ENCODE measurements at regions not wholly inside any gene's neighbourhood (a gene's known extent, or its start where the extent isn't known, plus 50 kb on each side); places are given as distances from the start of the nearest gene placed in this dataset.
A peak's percentile ranks its signal among the peaks of the same experiment; 100 is the strongest.

- Histone ChIP-seq H3K36me3 (no peaks in the 10 kb centered on the region), H3K27ac (no peak overlapping the region), H3K4me3 (no peak overlapping the region), H3K9me3 (no peaks in the 10 kb centered on the region), H3K4me1 (no peaks in the 10 kb centered on the region), H3K27me3 (no peaks in the 10 kb centered on the region)
- 50 to 53% methylated on average over 3 of the region's 3 CpGs for WGBS, 2 donors
- ATAC-seq (ENCODE audit: low FRiP score in 2 of 2) (peak in 1 of 2 donors; percentile 93), DNase-seq (no peak)
- TF ChIP-seq POLR2A (IDR thresholded peaks at IDR 0.05) (no peak), CTCF (IDR thresholded peaks at IDR 0.05) (no peak), EP300 (IDR thresholded peaks at IDR 0.05) (no peak), POLR2AphosphoS5 (IDR thresholded peaks at IDR 0.05) (no peak)
Measured at GRCh38 chr6:74075323-74075722, 379.3 kb downstream of the CD109 start.

GRCh38 chr6:74074645-74075044 is 378.6 kb downstream of the CD109 start:
- Histone ChIP-seq H3K9me3 (no peaks in the 10 kb centered on the region), H3K27me3 (no peaks in the 10 kb centered on the region), H3K27ac (no peak overlapping the region), H3K36me3 (no peaks in the 10 kb centered on the region), H3K4me1 (no peaks in the 10 kb centered on the region), H3K4me3 (no peak overlapping the region)
- TF ChIP-seq POLR2AphosphoS5 (IDR thresholded peaks at IDR 0.05) = no peak
- TF ChIP-seq POLR2A (IDR thresholded peaks at IDR 0.05) = no peak
- TF ChIP-seq EP300 (IDR thresholded peaks at IDR 0.05) = no peak
- TF ChIP-seq CTCF (IDR thresholded peaks at IDR 0.05) = no peak
- no peak for ATAC-seq (ENCODE audit: low FRiP score in 2 of 2)
- DNase-seq = no peak

DNA sequence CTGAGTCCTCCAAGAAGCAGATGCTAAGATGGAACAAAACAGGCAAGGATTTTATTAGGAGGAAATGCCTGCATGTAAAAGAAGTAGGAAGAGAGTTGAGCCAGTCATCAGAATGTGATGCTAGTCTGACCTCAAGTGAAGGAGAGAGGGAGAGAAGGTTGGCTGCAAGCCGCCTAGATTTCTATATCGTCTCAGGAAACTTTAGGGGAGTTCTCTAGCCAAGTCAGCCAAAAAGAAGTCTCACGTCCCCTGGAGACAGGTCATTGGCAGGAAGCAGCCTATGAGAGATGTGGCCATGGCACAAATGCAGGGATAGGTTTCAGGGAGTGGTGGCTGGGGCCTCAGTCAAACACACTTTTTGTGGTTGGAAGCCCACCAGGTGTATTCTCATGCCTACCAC is 378.0 kb downstream of the CD109 start:
- DNase-seq (no peak), ATAC-seq (ENCODE audit: low FRiP score in 2 of 2) (no peak)
- no peaks in the 10 kb centered on the region for H3K27me3 ChIP-seq
- 70 to 85% methylated on average over 3 of the region's 3 CpGs for WGBS, 2 donors
- no peaks in the 10 kb centered on the region for H3K4me1 ChIP-seq
- H3K36me3 ChIP-seq = no peaks in the 10 kb centered on the region
- H3K27ac ChIP-seq = no peak overlapping the region
- TF ChIP-seq CTCF (IDR thresholded peaks at IDR 0.05) = no peak
- TF ChIP-seq POLR2A (IDR thresholded peaks at IDR 0.05) = no peak
- TF ChIP-seq POLR2AphosphoS5 (IDR thresholded peaks at IDR 0.05) = no peak
- TF ChIP-seq EP300 (IDR thresholded peaks at IDR 0.05) = no peak
- H3K4me3 ChIP-seq = no peak overlapping the region
- no peaks in the 10 kb centered on the region for H3K9me3 ChIP-seq

GRCh38 chr6:74073429-74073828 is 377.4 kb downstream of the CD109 start:
- no peak overlapping the region for H3K4me3 ChIP-seq
- ATAC-seq (ENCODE audit: low FRiP score in 2 of 2) (peak in 1 of 2 donors; percentile 48), DNase-seq (no peak)
- H3K4me1 ChIP-seq = no peaks in the 10 kb centered on the region
- TF ChIP-seq EP300 (IDR thresholded peaks at IDR 0.05) (no peak), POLR2AphosphoS5 (IDR thresholded peaks at IDR 0.05) (no peak), CTCF (IDR thresholded peaks at IDR 0.05) (no peak), POLR2A (IDR thresholded peaks at IDR 0.05) (no peak)
- WGBS, 2 donors = 85 to 100% methylated on average over 1 of the region's 1 CpG
- H3K27me3 ChIP-seq = no peaks in the 10 kb centered on the region
- no peaks in the 10 kb centered on the region for H3K9me3 ChIP-seq
- no peak overlapping the region for H3K27ac ChIP-seq
- no peaks in the 10 kb centered on the region for H3K36me3 ChIP-seq

DNA sequence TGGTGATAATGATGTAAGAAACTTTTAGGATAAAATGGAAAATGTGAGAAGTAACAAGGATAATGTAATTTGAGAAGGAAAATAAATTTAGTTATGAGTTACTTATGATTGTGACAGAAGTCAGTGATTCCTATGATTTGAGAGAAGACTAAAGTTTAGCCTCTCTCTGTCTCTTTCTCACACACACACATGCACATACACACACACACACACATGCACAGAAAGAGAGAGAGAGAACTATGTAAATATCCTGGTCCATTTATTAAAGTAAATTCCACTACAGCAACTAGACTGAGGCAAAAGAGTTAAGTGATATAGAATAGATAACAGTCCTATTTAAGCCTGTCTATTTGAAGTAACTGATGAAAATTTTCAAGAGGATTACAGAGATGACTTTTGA is 375.2 kb downstream of the CD109 start:
- no peak overlapping the region for H3K27ac ChIP-seq
- TF ChIP-seq EP300 (IDR thresholded peaks at IDR 0.05) = no peak
- TF ChIP-seq CTCF (IDR thresholded peaks at IDR 0.05) = no peak
- no peak for TF ChIP-seq POLR2AphosphoS5 (IDR thresholded peaks at IDR 0.05)
- TF ChIP-seq POLR2A (IDR thresholded peaks at IDR 0.05) = no peak
- H3K4me3 ChIP-seq = no peak overlapping the region
- no peaks in the 10 kb centered on the region for H3K9me3 ChIP-seq
- no peaks in the 10 kb centered on the region for H3K4me1 ChIP-seq
- no peaks in the 10 kb centered on the region for H3K36me3 ChIP-seq
- DNase-seq (no peak), ATAC-seq (ENCODE audit: low FRiP score in 2 of 2) (no peak)
- no peaks in the 10 kb centered on the region for H3K27me3 ChIP-seq

Measured in upper lobe of left lung (tissue), 6 donors.